ENCODE measurements at regions not wholly inside any gene's neighbourhood (a gene's known extent, or its start where the extent isn't known, plus 50 kb on each side); places are given as distances from the start of the nearest gene placed in this dataset.

GRCh38 chr10:32150532-32151101 is 94.4 kb upstream of the KIF5B start:
- Mint-ChIP-seq H3K4me3 (no peak overlapping the region), H3K9me3 (peaks cover under 1% of the 10 kb centered on the region), H3K27me3 (no peaks in the 10 kb centered on the region), H3K27ac (peak overlapping the region; percentile 73), H3K36me3 (no peaks in the 10 kb centered on the region), H3K4me1 (ENCODE audit: unreplicated experiment) (peaks cover 9% of the 10 kb centered on the region)
- no peak for TF ChIP-seq CTCF (conservative IDR thresholded peaks at IDR 0.05)
- DNase-seq (ENCODE audit: extremely low spot score, unreplicated experiment), result no peak

- Mint-ChIP-seq H3K36me3 (no peaks in the 10 kb centered on the region), H3K4me1 (ENCODE audit: unreplicated experiment) (peaks cover 9% of the 10 kb centered on the region), H3K4me3 (peak overlapping the region; percentile 55), H3K9me3 (no peaks in the 10 kb centered on the region), H3K27ac (peak overlapping the region; percentile 97), H3K27me3 (no peaks in the 10 kb centered on the region)
- no peak for TF ChIP-seq CTCF (conservative IDR thresholded peaks at IDR 0.05)
- no peak for DNase-seq (ENCODE audit: extremely low spot score, unreplicated experiment)
These were observed 93.2 kb upstream of the KIF5B start for GRCh38 chr10:32149252-32149955.

- peak overlapping the region; percentile 97 for H3K27ac Mint-ChIP-seq
- H3K36me3 Mint-ChIP-seq, result no peaks in the 10 kb centered on the region
- no peaks in the 10 kb centered on the region for H3K27me3 Mint-ChIP-seq
- no peak for DNase-seq (ENCODE audit: extremely low spot score, unreplicated experiment)
- peaks cover 9% of the 10 kb centered on the region for H3K4me1 Mint-ChIP-seq (ENCODE audit: unreplicated experiment)
- peak overlapping the region; percentile 55 for H3K4me3 Mint-ChIP-seq
- no peaks in the 10 kb centered on the region for H3K9me3 Mint-ChIP-seq
- TF ChIP-seq CTCF (conservative IDR thresholded peaks at IDR 0.05), result no peak
These were observed 92.6 kb upstream of the KIF5B start for GRCh38 chr10:32148864-32149251.

- Mint-ChIP-seq H3K27me3 (no peaks in the 10 kb centered on the region), H3K27ac (no peak overlapping the region), H3K4me3 (no peak overlapping the region), H3K4me1 (ENCODE audit: unreplicated experiment) (peaks cover 9% of the 10 kb centered on the region), H3K36me3 (no peaks in the 10 kb centered on the region), H3K9me3 (no peaks in the 10 kb centered on the region)
- no peak for TF ChIP-seq CTCF (conservative IDR thresholded peaks at IDR 0.05)
- DNase-seq (ENCODE audit: extremely low spot score, unreplicated experiment), result no peak
These were observed 91.5 kb upstream of the KIF5B start for GRCh38 chr10:32147730-32148129.

GRCh38 chr10:32146166-32146565 is 89.9 kb upstream of the KIF5B start:
- Mint-ChIP-seq H3K27me3 (no peaks in the 10 kb centered on the region), H3K4me3 (no peak overlapping the region), H3K9me3 (no peaks in the 10 kb centered on the region), H3K36me3 (no peaks in the 10 kb centered on the region), H3K27ac (no peak overlapping the region), H3K4me1 (ENCODE audit: unreplicated experiment) (peaks cover 12% of the 10 kb centered on the region)
- no peak for TF ChIP-seq CTCF (conservative IDR thresholded peaks at IDR 0.05)
- DNase-seq (ENCODE audit: extremely low spot score, unreplicated experiment), result no peak

All from type B pancreatic cell (in vitro differentiated cells).